ENCODE measurements at regions not wholly inside any gene's neighbourhood (a gene's known extent, or its start where the extent isn't known, plus 50 kb on each side); places are given as distances from the start of the nearest gene placed in this dataset.

DNA sequence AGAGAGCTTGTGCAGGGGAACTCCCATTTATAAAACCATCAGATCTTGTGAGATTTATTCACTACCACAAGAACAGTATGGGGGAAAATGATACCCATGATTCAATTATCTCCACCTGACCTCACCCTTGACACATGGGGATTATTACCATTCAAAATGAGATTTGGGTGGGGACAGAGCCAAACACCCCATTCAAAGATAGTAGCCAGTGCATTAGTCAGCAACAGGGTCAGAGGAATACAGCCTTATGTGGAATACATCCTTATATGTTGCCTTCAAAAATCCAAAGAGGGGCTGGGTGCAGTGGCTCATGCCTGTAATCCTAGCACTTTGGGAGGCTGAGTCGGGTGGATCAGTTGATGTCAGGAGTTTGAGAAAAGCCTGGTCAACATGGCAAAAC lies 563.2 kb downstream of the CCDC171 start:
- no peak for DNase-seq
- intact Hi-C loops (cut with micrococcal nuclease): no loop called here
- H3K27me3 Mint-ChIP-seq (ENCODE audit: low read depth): no peaks in the 10 kb centered on the region
- CTCF ChIA-PET: no interaction called here
- no peak overlapping the region for H3K4me3 Mint-ChIP-seq
- no peak overlapping the region for H3K27ac Mint-ChIP-seq
- no peaks in the 10 kb centered on the region for H3K36me3 Mint-ChIP-seq (ENCODE audit: low read depth)
- no peaks in the 10 kb centered on the region for H3K4me1 Mint-ChIP-seq (ENCODE audit: low read depth)
- H3K9me3 Mint-ChIP-seq: no peaks in the 10 kb centered on the region

DNA sequence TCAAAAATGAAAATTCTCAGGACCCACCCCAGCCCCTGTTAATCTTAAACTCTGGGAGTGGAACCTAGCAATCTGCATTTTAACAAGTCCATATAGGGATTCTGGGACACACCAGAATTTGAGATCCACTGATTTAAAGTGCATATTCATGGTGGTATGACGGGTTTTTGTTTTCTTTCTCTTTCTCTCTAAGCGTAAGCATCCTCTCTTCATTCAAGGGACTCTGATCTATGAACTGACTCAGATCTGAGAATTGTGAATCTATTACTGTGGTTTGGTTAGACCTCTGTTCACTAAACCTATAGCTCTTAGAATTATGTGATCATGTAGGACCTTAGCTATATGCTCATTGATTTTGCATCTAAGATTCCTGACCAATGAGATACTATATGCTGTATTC lies 565.2 kb downstream of the CCDC171 start:
- no peaks in the 10 kb centered on the region for H3K27me3 Mint-ChIP-seq (ENCODE audit: low read depth)
- no peak for DNase-seq
- H3K36me3 Mint-ChIP-seq (ENCODE audit: low read depth): no peaks in the 10 kb centered on the region
- intact Hi-C loops (cut with micrococcal nuclease): no loop called here
- H3K27ac Mint-ChIP-seq: no peak overlapping the region
- CTCF ChIA-PET: no interaction called here
- H3K9me3 Mint-ChIP-seq: no peaks in the 10 kb centered on the region
- no peaks in the 10 kb centered on the region for H3K4me1 Mint-ChIP-seq (ENCODE audit: low read depth)
- no peak overlapping the region for H3K4me3 Mint-ChIP-seq

DNA sequence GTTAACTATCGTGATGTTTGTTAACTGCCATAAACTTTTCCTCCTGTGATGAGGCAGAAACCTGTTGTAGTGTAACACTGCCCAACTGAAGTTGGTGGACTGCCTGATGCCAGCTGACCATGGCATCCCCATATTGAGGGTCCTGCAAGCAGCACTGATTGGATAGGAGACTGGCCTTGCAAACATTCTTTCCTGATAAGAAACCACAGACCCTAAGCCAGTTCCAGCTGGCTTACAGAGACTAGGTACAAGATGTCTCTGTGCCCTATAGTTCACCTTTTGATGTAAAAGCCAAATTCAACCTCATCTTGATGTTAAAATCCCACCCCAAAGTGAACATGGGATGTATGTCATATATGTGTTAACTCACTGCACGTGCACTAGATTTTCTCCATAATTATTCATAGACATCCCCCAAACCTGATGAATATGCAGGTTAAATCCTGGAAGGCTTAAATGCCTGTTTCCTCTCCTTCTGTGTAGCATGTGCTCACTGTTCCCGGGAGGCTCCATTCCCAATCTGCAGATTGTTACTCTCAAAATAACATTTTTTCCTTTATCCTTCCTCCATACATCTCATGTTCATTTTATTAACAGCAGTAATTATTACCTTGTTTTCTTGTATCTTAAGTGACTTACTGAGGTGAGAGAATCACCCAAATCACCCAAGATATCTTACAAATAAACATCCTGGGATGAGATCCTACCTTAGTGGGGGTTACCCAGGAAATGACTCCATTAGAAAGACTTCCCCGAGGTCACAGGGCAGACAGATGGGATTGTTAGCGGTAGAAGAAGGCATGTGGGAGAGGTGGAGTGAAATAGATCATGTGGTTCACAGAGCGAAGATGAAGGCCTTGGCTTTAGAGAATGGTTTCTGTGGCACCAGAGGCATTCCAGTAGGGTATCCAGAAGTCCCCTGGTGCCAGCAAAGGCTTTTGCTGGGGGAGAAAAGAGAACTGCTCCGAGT lies 566.7 kb downstream of the CCDC171 start:
- intact Hi-C loops (cut with micrococcal nuclease): no loop called here
- no peaks in the 10 kb centered on the region for H3K36me3 Mint-ChIP-seq (ENCODE audit: low read depth)
- CTCF ChIA-PET: no interaction called here
- no peaks in the 10 kb centered on the region for H3K9me3 Mint-ChIP-seq
- H3K27ac Mint-ChIP-seq: no peak overlapping the region
- H3K4me1 Mint-ChIP-seq (ENCODE audit: low read depth): no peaks in the 10 kb centered on the region
- no peaks in the 10 kb centered on the region for H3K27me3 Mint-ChIP-seq (ENCODE audit: low read depth)
- no peak overlapping the region for H3K4me3 Mint-ChIP-seq
- DNase-seq: no peak

DNA sequence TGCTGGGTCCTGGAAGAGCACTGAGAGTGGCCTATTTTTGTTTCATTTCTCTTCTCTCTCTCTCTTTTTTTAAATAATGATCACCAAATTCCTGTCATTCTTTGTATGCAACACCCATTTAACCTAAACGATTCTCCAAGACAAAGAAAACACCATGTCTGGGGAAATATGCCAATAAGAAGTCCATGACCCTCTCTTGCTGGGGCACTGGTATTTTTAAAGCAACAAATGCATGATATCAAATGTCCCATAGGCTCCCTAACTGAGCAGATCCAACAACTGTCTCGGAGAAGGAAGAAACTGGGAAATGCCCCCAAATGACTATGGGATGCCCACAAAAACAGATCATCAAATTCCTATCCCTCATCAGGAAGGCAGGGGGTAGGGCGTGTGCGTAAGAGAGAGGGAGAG lies 567.4 kb downstream of the CCDC171 start:
- no peaks in the 10 kb centered on the region for H3K9me3 Mint-ChIP-seq
- CTCF ChIA-PET: no interaction called here
- no peaks in the 10 kb centered on the region for H3K4me1 Mint-ChIP-seq (ENCODE audit: low read depth)
- H3K27me3 Mint-ChIP-seq (ENCODE audit: low read depth): no peaks in the 10 kb centered on the region
- intact Hi-C loops (cut with micrococcal nuclease): no loop called here
- H3K4me3 Mint-ChIP-seq: no peak overlapping the region
- no peak overlapping the region for H3K27ac Mint-ChIP-seq
- H3K36me3 Mint-ChIP-seq (ENCODE audit: low read depth): no peaks in the 10 kb centered on the region
- DNase-seq: no peak

DNA sequence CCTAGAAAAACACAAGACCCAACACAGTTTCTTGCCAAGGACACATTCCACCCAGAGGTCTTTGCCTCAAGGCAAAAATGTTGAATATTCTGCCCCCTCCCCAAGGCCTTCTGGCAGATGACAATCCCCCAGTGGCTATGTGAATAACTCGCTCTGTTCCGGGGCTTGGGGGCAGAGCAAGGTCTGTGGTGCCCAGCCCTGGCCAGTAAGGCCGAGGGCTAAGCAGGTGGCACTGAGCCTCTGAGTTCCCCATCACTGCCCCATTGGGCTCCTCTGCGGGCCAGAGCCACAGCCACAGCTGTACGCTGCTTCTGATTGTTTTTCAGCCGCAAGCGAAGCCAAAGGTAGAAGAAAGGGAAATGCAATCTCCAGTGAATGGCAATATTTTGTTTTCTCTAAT lies 567.9 kb downstream of the CCDC171 start:
- no peak overlapping the region for H3K27ac Mint-ChIP-seq

DNA sequence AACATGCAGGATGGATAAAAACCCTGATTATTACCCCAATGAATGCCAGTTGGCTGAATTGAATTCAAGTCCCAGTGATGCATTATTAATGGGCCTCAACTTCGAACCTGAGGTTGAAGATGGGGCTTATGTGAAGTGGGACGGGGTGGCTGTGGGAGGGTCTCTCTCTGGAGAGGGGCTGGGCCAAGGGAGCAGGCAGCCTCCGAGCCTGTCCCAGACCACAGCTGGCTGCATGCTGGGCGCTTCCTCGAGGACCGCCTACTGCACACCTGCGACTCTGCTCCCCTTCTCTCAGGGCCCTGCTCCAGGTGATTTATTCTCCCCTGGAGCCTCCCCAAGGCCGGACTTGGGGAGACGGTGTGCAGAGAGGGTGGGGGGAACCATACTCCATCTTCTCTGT lies 568.3 kb downstream of the CCDC171 start:
- intact Hi-C loops (cut with micrococcal nuclease): no loop called here
- Mint-ChIP-seq H3K36me3 (ENCODE audit: low read depth) (no peaks in the 10 kb centered on the region), H3K4me1 (ENCODE audit: low read depth) (no peaks in the 10 kb centered on the region), H3K27me3 (ENCODE audit: low read depth) (no peaks in the 10 kb centered on the region), H3K27ac (no peak overlapping the region), H3K9me3 (no peaks in the 10 kb centered on the region), H3K4me3 (no peak overlapping the region)
- CTCF ChIA-PET: no interaction called here
- DNase-seq: no peak

More for the DNA sequence above, 567.9 kb downstream of the CCDC171 start:
- DNase-seq: no peak
- Mint-ChIP-seq H3K4me3 (no peak overlapping the region), H3K27me3 (ENCODE audit: low read depth) (no peaks in the 10 kb centered on the region), H3K36me3 (ENCODE audit: low read depth) (no peaks in the 10 kb centered on the region), H3K9me3 (no peaks in the 10 kb centered on the region), H3K4me1 (ENCODE audit: low read depth) (no peaks in the 10 kb centered on the region)
- intact Hi-C loops (cut with micrococcal nuclease): no loop called here
- CTCF ChIA-PET: no interaction called here

DNA sequence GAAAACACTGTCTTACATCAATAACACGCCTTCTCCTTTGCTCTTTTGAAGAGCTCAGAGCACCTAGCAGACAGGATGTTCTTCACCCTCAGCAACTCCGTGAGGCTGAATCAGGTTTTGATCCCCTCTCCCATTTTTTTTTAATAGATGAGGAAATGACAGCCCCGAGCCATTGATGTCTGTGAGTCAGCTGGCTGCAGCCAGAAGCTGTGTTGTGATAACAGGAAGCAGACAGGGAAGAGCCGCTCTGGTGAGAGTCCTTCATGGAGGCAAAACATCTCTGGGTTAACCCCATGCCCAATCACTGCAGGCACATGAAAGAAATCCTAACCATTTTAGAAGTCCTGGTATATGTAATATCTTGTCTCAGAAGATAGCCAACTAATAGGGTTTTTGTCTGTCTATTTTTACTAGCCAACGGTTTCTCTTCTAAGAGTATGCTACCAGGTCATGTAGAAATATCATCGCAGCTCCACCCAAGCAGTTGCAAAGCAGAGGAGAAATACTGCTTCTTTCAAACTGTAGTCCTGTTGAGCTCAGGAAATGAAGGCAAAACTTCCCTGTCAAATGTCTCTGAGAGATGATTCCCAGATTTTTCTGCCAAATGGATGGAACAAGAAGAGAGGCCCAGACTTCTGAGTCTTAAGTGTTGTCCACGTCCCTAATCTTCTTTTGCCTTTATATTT lies 568.9 kb downstream of the CCDC171 start:
- CTCF ChIA-PET: no interaction called here
- Mint-ChIP-seq H3K36me3 (ENCODE audit: low read depth) (no peaks in the 10 kb centered on the region), H3K9me3 (no peaks in the 10 kb centered on the region), H3K4me3 (no peak overlapping the region), H3K27ac (no peak overlapping the region), H3K27me3 (ENCODE audit: low read depth) (no peaks in the 10 kb centered on the region), H3K4me1 (ENCODE audit: low read depth) (no peaks in the 10 kb centered on the region)
- no peak for DNase-seq
- intact Hi-C loops (cut with micrococcal nuclease): no loop called here

DNA sequence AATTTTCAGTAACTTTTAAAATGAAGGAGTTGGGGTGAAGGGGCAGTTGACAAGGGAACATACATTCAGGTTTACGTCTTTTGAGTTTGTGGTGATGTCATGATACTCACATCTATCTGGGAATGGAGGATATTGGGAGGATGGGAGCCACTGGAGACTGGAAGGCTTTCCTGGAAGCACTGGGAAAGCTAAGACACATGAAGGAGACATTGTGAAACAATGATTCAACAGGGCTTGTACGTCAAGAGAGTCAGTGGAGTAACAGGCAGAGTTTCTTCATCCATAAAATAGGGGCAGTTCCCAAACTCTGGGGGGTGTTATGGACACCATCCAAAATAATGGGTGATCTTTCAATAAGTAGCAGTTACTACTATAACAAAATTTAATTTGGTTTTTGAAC lies 572.8 kb downstream of the CCDC171 start:
- H3K27me3 Mint-ChIP-seq (ENCODE audit: low read depth): no peaks in the 10 kb centered on the region
- H3K4me3 Mint-ChIP-seq: no peak overlapping the region
- H3K9me3 Mint-ChIP-seq: peaks cover 2% of the 10 kb centered on the region
- CTCF ChIA-PET: no interaction called here
- H3K36me3 Mint-ChIP-seq (ENCODE audit: low read depth): no peaks in the 10 kb centered on the region
- no peaks in the 10 kb centered on the region for H3K4me1 Mint-ChIP-seq (ENCODE audit: low read depth)
- intact Hi-C loops (cut with micrococcal nuclease): no loop called here
- H3K27ac Mint-ChIP-seq: no peak overlapping the region
- DNase-seq: no peak

DNA sequence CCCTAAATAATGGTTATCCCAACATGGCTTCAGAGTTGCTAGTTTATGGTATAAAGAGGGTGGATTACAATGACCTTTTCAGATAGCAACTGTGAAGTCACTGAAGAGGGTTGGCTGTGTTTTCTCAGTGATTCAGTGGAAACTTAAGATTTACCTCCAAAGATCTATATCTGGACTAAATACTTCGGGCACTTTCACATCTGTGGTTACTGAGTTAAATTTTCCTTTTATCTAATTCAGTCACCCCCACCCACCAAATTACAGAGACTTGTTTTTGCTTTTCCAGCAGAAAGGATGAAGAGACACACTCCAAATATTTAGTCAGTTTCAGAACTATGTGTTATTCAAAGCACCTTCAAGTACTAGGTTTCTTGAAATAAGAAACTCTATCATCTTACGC lies 573.2 kb downstream of the CCDC171 start:
- H3K36me3 Mint-ChIP-seq (ENCODE audit: low read depth): no peaks in the 10 kb centered on the region
- CTCF ChIA-PET: no interaction called here
- intact Hi-C loops (cut with micrococcal nuclease): no loop called here
- peaks cover 2% of the 10 kb centered on the region for H3K9me3 Mint-ChIP-seq
- no peaks in the 10 kb centered on the region for H3K4me1 Mint-ChIP-seq (ENCODE audit: low read depth)
- no peak for DNase-seq
- H3K27me3 Mint-ChIP-seq (ENCODE audit: low read depth): no peaks in the 10 kb centered on the region
- H3K4me3 Mint-ChIP-seq: no peak overlapping the region
- H3K27ac Mint-ChIP-seq: no peak overlapping the region

DNA sequence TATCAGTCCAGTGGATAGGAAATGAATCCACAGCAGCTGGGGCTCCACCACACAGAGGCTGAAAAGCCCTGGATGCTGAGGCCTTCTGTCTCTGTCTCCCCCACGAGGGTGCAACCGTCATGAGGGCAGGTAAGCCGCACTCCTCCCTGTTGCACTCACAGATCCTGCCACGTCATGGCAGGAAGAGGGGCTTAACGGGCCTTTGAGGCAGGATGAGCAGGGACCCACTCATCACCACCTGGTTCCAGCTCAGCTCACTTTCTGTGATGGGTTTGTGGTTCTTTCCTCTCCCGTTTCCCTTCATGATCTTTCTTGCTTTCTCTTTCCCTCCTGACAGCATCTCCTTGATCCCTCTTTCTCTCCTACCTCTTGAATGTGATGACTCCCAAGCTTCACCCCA lies 575.2 kb downstream of the CCDC171 start:
- Mint-ChIP-seq H3K27ac (no peak overlapping the region), H3K36me3 (ENCODE audit: low read depth) (no peaks in the 10 kb centered on the region), H3K4me1 (ENCODE audit: low read depth) (no peaks in the 10 kb centered on the region), H3K4me3 (no peak overlapping the region), H3K27me3 (ENCODE audit: low read depth) (no peaks in the 10 kb centered on the region), H3K9me3 (peaks cover 2% of the 10 kb centered on the region)
- CTCF ChIA-PET: no interaction called here
- intact Hi-C loops (cut with micrococcal nuclease): no loop called here
- no peak for DNase-seq

DNA sequence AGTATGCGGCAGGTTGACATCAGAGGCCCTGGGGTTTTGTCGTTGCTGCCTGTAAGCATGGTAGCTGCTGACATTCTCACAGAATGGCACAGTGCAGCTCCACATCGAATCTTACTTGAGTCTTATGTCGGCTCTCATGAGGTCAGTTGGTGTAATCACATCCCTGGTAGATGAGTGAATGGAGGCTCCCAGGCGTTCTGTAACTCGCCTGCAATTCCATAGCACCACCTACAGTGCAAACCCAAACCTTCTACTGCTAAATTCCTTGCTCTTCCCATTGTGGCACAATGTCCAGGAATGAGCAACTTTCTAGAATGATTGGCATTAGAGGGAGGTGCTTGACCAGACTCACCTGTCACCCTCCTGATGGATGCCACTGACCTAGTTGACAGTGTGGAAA lies 578.4 kb downstream of the CCDC171 start:
- Mint-ChIP-seq H3K27ac (no peak overlapping the region), H3K36me3 (ENCODE audit: low read depth) (no peaks in the 10 kb centered on the region), H3K4me1 (ENCODE audit: low read depth) (no peaks in the 10 kb centered on the region), H3K9me3 (peaks cover 2% of the 10 kb centered on the region), H3K4me3 (no peak overlapping the region), H3K27me3 (ENCODE audit: low read depth) (peaks cover 2% of the 10 kb centered on the region)
- DNase-seq: no peak
- CTCF ChIA-PET: no interaction called here
- intact Hi-C loops (cut with micrococcal nuclease): no loop called here

DNA sequence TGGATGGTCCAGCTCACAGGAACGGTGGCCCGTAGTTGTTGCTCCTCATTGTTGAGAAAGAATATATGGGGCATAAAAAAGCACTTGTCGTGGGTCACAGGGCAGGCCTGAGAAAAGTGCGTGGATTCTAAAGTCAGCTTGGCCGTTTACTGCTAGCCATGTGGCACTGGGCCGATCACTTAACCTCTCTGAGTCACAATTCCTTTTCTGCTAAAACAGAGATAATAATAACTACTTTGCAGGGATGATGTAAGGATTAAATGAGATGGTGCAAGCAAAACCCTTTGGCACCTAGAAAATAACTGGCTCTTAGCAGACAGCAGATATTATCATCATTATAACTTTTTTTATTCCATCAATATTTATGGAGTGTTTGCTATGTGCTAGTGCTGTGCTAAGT lies 579.7 kb downstream of the CCDC171 start:
- Mint-ChIP-seq H3K9me3 (no peaks in the 10 kb centered on the region), H3K4me3 (no peak overlapping the region), H3K4me1 (ENCODE audit: low read depth) (no peaks in the 10 kb centered on the region), H3K27me3 (ENCODE audit: low read depth) (peaks cover 2% of the 10 kb centered on the region), H3K36me3 (ENCODE audit: low read depth) (no peaks in the 10 kb centered on the region), H3K27ac (no peak overlapping the region)
- intact Hi-C loops (cut with micrococcal nuclease): loop anchor here (1.0 kb wide), 1 partner anchor 259 kb away; no protein-coding TSS in a partner anchor
- CTCF ChIA-PET: interaction anchor here (0.6 to 1.3 kb wide), 2 partner anchors 159 to 259 kb away, joined by 3 to 4 read pairs; no protein-coding TSS in a partner anchor
- no peak for DNase-seq

DNA sequence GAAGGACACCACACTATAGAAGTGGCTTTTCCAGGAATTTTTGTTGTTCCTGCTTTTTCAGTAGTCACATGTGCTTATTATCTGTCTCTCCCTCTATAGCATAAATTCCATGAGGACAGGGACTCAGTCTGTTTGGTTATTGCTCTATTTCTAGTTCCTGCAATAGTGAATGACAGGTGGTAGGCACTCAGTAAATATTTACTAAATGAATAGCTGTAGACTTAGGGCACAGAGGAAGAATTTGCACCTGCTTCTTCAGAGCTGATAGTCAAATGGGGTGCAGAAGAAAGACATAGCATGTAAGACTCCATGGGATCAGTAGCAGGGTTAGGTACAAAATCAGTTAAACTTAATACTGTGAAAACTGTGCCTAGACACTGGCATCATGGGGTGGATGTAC lies 580.2 kb downstream of the CCDC171 start:
- intact Hi-C loops (cut with micrococcal nuclease): loop anchor here (1.0 kb wide), 2 partner anchors 94 to 296 kb away; no protein-coding TSS in a partner anchor
- no peak overlapping the region for H3K4me3 Mint-ChIP-seq
- no peaks in the 10 kb centered on the region for H3K4me1 Mint-ChIP-seq (ENCODE audit: low read depth)
- H3K36me3 Mint-ChIP-seq (ENCODE audit: low read depth): no peaks in the 10 kb centered on the region
- H3K27me3 Mint-ChIP-seq (ENCODE audit: low read depth): peaks cover 2% of the 10 kb centered on the region
- CTCF ChIA-PET: interaction anchor here (0.6 to 1.3 kb wide), 3 partner anchors 159 to 261 kb away, joined by 3 to 5 read pairs (median 4); no protein-coding TSS in a partner anchor
- no peaks in the 10 kb centered on the region for H3K9me3 Mint-ChIP-seq
- no peak overlapping the region for H3K27ac Mint-ChIP-seq
- DNase-seq: no peak
